SKM-1 treated with dmso at 0.1 percent for 144 hours (cell line): ENCODE measurements at regions not wholly inside any gene's neighbourhood (a gene's known extent, or its start where the extent isn't known, plus 50 kb on each side); places are given as distances from the start of the nearest gene placed in this dataset.

ENCODE experiments used
- DNase-seq: peaks from one replicate; lab custom pipeline; 2025; ENCODE audit not compliant: unreplicated experiment; lab: John Stamatoyannopoulos, UW

DNA sequence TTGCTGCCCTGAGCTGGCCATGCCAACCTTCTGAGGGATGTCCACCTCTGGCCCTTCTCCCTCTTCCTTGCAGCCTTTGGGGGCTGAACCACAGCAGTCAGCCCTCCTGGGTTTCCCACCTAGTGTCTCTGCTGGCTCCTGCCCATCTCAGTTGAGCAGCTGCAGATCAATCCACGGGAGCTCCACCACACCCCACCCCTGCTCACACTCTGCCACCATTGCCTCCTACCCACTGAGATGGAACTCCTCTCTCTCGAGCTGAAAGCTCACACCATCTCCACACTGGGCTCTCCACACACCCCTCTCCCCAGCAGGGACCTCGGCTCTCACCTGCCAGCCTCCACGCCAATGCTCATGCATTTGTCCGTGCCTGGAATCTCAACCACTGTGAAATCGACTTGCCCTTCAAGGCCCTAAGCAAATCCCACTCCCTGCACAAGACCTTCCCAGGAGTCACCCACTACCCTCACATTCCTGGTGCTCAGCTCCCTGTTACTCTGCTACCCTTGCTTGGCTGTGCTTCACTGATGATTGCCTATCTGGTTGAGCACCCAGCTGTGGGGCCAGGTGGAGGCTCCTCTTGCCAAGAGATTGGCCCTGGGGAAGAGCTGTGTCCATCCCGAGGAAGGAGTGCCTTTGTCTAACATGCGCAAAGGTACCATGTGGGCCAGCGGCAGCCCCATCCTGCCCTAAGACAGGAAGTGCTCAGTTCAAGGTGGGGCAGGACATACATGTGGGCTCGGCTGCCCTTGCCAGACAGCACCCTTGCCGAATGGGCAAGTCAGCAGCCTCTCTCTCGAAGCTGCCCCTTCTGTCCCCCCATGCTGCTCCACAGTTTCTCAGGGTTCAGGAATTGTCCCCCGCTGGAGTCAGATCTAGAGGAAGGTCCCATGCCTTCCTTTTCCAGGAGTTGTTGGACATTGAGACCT, 208.7 kb downstream of the CYP26B1 start:
- no peak for DNase-seq

GRCh38 chr2:71938108-71938507, 209.6 kb downstream of the CYP26B1 start:
- DNase-seq = no peak

GRCh38 chr2:71937396-71937795, 210.3 kb downstream of the CYP26B1 start:
- DNase-seq = no peak

GRCh38 chr2:71936076-71937030, 211.3 kb downstream of the CYP26B1 start:
- no peak for DNase-seq

- no peak for DNase-seq
Observed at GRCh38 chr2:71935262-71935848, 212.3 kb downstream of the CYP26B1 start.

DNA sequence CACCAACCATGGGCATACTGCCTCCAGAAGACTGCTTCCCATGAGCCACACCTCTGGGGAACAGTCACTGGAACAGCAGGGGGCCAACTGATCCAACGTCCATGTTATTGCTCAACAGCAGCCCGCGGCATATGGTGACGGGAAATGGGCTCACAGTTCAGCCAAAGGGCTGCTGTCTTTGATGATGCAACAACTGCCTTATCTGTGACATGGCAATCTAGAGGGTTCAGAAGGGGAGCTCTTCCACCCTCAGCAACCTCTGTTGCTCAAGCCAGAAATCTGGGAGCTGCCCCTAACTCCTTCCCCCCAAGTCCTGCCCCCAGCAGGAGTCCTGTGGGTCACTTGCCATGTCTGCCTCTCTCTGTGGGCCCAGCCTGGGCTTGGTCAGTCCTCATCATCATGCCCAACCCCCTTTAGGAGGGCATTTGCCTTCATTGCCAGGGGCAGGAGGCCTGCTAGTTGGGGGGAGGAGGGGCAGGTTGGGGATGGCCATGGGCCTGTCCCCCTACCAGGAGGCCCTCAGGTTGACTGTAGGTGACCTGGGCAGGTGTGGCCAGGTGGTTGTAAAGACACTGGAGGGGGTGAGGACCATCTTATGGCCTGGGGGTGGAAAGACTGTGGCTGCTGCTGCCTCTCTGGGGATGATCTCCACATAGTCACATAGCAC, 212.9 kb downstream of the CYP26B1 start:
- DNase-seq = peak; percentile 86

DNA sequence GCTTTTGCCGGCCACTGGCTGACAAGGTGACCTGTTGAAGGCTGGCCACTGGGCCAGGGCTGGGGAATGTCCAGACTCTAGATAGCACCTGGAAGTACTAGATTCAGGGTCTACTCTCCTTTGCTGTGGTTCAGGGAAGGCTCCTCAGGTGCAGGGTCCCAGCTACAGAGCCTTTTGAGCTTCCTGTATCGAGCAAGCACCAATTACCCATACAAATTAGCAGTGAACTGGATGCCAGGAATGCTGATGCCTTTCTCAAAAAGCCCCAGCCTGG, 213.4 kb downstream of the CYP26B1 start:
- no peak for DNase-seq

- no peak for DNase-seq
Observed at GRCh38 chr2:71933467-71934319, 214.0 kb downstream of the CYP26B1 start.

DNA sequence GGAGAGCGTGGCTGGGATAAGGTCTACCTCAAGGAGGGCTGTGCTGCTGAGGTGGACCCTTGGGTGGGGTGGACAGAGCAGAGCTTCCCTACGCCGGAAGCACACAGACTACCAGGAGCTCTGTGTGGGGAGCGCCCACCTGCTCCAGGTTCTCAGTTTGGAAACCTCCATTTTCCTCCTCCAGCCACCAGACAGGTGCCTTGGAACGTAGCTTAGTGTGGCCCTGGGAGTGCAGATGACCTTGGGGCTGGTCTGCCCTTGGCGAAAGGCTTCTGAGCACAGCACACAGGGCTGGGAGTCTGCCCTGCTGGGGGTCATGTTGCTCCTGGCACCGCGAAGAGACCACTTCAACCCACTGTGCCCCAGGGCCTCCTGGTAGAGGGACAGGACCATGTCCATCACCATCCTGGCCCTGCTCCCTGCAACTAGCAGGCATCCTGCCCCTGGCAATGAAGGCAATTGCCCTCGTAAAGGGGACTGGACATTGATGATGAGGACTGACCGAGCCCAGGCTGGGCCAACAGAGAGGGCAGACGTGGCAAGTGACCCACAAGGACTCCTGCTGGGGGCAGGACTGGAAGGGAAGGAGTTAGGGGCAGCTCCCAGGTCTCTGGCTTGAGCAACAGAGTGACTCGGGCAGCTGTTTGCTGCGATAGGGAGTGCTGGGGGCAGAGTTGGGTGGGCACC, 214.7 kb downstream of the CYP26B1 start:
- no peak for DNase-seq

DNA sequence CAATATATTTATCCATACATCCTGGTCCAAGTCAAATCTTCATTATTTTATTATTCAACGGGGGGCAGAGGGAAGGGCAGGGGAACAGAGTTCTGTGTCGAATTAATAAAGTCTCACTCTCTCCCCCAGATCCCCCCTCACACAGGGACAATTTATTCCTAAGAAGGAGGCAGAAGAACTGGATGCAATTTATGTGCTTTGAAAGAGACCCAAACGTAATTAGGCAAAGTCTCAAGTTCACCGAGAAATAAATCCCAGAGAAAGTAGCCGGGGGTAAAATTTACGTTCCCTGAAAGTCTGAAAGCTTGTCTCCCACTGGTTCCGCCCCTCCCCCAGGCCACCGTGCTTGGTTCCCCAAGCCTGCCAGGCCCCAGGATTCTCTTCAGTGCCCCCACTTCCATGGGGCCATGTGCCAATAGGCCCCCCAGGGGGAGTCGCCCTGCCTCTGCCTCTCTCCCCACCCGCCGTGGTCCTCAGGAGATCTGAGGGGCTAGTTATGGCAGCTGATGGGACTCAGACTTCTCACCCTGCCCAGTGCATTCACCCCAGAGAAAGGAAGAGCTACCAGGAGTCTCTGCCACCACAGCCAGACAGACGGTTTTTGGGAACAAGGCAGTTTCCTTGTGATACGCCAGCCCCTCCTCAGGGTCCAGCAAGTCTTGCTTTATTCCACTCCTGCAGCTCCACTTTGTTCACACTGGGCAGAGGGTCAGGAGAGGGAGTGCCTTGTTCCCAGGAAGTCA, 215.5 kb downstream of the CYP26B1 start:
- DNase-seq = no peak

GRCh38 chr2:71930049-71930681, 217.5 kb downstream of the CYP26B1 start:
- no peak for DNase-seq

DNA sequence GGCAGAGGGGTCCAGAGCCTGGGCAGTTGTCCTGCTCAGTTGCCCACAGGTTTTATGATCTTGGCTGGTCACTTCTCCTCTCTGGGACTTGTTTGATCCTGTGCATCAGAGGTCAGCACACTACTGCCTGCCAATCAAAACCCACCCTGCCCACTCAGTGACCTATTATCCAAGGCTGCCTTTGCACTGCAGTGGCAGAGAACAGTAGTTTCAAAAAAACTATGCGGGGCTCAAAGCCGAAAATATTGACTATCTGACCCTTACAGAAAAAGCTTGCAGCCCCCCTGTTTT, 218.2 kb downstream of the CYP26B1 start:
- no peak for DNase-seq

DNA sequence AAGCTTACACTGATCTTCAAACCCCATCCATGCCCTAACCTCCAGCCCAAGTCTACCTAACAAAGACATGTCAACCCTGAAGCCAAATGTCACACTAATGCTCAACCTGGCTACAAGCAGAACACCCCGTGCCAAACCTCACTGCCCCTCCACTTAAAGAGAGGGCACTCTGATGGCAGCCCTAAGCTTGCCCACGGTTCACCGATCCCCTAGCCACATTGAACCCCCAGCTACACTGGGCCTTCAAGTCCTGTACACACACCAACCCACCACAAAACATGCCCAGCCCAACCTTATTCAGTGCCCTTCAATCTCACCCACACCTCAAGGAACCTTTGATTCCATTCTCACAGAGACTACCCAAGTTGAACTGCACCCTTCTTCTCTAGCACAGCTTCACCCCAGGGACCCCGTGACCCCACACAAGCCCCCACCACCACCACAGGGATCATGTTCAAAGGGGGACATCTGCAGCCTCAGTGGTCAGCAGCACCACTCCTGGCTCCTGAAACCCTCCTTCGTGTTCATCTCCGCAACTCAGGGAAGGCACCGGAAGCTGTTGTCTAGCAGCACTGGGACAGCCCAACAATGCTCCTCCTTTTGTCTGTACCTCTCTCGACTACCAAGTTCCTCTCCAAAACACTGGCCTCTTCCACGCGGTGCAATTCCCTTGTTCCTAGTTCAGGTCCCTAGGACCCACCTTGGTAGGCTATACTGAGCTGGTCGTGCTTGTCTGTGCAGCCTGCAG, 218.8 kb downstream of the CYP26B1 start:
- DNase-seq = no peak

GRCh38 chr2:71927757-71928715, 219.6 kb downstream of the CYP26B1 start:
- no peak for DNase-seq

- DNase-seq = no peak
Observed at GRCh38 chr2:71926876-71927756, 220.5 kb downstream of the CYP26B1 start.

- DNase-seq = no peak
Observed at GRCh38 chr2:71926089-71926447, 221.6 kb downstream of the CYP26B1 start.
